ENCODE measurements at regions not wholly inside any gene's neighbourhood (a gene's known extent, or its start where the extent isn't known, plus 50 kb on each side); places are given as distances from the start of the nearest gene placed in this dataset.
"Not testable (repeated sequence)": the region's sequence is repeated elsewhere in the genome, so short reads cannot be mapped to it uniquely, and the experiment has no call there.

DNA sequence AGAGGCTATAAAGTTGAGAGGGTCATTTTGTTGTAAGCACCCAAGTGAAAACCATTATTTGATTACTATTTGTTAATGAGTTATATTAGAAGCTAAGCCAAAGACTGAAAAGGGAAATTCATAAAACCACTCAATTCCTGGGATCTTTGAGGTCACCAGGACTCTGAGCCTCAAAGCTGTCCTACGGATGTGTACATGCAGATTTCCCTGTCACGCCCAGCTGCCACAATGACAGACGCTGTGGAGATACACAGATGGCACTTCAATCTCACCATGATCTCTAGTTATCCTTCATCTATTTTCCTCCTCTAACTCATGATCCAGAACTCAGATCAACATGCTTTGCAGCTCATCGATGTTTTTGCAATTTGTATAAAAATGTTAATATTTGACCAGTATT lies 403.5 kb upstream of the MIR17HG start:
- no peak overlapping the region for H3K27ac ChIP-seq (ENCODE audit: low read depth)
- no peak overlapping the region for H3K4me2 ChIP-seq
- no peak overlapping the region for H3K4me3 ChIP-seq
- H3K4me1 ChIP-seq (ENCODE audit: insufficient read depth) = no peaks in the 10 kb centered on the region
- H3K36me3 ChIP-seq (ENCODE audit: insufficient read depth) = no peaks in the 10 kb centered on the region
- no peaks in the 10 kb centered on the region for H3K79me2 ChIP-seq (replicated peaks; ENCODE audit: insufficient read depth)
- Mint-ChIP-seq H3K27me3 (ENCODE audit: insufficient read depth, low read depth, poor library complexity) (no peaks in the 10 kb centered on the region), H3K27ac (no peak overlapping the region), H3K9me3 (no peaks in the 10 kb centered on the region), H3K36me3 (ENCODE audit: low read depth) (no peaks in the 10 kb centered on the region), H3K4me1 (no peaks in the 10 kb centered on the region), H3K4me3 (no peak overlapping the region)
- DNase-seq (ENCODE audit: low spot score) = no peak
- H2AFZ ChIP-seq = no peak overlapping the region
- H3K27me3 ChIP-seq (ENCODE audit: insufficient read depth) = no peaks in the 10 kb centered on the region
- no peak for ATAC-seq
- no peaks in the 10 kb centered on the region for H4K20me1 ChIP-seq (replicated peaks; ENCODE audit: insufficient read depth)
- no peaks in the 10 kb centered on the region for H3F3A ChIP-seq (replicated peaks; ENCODE audit: low read depth)
- TF ChIP-seq, protein P1, sequence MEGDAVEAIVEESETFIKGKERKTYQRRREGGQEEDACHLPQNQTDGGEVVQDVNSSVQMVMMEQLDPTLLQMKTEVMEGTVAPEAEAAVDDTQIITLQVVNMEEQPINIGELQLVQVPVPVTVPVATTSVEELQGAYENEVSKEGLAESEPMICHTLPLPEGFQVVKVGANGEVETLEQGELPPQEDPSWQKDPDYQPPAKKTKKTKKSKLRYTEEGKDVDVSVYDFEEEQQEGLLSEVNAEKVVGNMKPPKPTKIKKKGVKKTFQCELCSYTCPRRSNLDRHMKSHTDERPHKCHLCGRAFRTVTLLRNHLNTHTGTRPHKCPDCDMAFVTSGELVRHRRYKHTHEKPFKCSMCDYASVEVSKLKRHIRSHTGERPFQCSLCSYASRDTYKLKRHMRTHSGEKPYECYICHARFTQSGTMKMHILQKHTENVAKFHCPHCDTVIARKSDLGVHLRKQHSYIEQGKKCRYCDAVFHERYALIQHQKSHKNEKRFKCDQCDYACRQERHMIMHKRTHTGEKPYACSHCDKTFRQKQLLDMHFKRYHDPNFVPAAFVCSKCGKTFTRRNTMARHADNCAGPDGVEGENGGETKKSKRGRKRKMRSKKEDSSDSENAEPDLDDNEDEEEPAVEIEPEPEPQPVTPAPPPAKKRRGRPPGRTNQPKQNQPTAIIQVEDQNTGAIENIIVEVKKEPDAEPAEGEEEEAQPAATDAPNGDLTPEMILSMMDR (conservative IDR thresholded peaks at IDR 0.05; ENCODE audit: low read depth in 2 of 2) = no peak
- TF ChIP-seq CREB1 (CRISPR knock-in tag; IDR thresholded peaks at IDR 0.05; ENCODE audit: low read depth) (no peak), JUNB (IDR thresholded peaks at IDR 0.05; ENCODE audit: unreplicated experiment) (no peak), ZNF331 (CRISPR knock-in tag; IDR thresholded peaks at IDR 0.05; ENCODE audit: low read depth) (no peak), EZH2 (IDR thresholded peaks at IDR 0.05; ENCODE audit: low read depth, unreplicated experiment) (no peak), ZNF114 (CRISPR knock-in tag; IDR thresholded peaks at IDR 0.05) (no peak), POLR2AphosphoS5 (IDR thresholded peaks at IDR 0.05; ENCODE audit: low read depth) (no peak), NANOG (IDR thresholded peaks at IDR 0.05; ENCODE audit: borderline replicate concordance) (no peak)
- TF ChIP-seq, protein P2, sequence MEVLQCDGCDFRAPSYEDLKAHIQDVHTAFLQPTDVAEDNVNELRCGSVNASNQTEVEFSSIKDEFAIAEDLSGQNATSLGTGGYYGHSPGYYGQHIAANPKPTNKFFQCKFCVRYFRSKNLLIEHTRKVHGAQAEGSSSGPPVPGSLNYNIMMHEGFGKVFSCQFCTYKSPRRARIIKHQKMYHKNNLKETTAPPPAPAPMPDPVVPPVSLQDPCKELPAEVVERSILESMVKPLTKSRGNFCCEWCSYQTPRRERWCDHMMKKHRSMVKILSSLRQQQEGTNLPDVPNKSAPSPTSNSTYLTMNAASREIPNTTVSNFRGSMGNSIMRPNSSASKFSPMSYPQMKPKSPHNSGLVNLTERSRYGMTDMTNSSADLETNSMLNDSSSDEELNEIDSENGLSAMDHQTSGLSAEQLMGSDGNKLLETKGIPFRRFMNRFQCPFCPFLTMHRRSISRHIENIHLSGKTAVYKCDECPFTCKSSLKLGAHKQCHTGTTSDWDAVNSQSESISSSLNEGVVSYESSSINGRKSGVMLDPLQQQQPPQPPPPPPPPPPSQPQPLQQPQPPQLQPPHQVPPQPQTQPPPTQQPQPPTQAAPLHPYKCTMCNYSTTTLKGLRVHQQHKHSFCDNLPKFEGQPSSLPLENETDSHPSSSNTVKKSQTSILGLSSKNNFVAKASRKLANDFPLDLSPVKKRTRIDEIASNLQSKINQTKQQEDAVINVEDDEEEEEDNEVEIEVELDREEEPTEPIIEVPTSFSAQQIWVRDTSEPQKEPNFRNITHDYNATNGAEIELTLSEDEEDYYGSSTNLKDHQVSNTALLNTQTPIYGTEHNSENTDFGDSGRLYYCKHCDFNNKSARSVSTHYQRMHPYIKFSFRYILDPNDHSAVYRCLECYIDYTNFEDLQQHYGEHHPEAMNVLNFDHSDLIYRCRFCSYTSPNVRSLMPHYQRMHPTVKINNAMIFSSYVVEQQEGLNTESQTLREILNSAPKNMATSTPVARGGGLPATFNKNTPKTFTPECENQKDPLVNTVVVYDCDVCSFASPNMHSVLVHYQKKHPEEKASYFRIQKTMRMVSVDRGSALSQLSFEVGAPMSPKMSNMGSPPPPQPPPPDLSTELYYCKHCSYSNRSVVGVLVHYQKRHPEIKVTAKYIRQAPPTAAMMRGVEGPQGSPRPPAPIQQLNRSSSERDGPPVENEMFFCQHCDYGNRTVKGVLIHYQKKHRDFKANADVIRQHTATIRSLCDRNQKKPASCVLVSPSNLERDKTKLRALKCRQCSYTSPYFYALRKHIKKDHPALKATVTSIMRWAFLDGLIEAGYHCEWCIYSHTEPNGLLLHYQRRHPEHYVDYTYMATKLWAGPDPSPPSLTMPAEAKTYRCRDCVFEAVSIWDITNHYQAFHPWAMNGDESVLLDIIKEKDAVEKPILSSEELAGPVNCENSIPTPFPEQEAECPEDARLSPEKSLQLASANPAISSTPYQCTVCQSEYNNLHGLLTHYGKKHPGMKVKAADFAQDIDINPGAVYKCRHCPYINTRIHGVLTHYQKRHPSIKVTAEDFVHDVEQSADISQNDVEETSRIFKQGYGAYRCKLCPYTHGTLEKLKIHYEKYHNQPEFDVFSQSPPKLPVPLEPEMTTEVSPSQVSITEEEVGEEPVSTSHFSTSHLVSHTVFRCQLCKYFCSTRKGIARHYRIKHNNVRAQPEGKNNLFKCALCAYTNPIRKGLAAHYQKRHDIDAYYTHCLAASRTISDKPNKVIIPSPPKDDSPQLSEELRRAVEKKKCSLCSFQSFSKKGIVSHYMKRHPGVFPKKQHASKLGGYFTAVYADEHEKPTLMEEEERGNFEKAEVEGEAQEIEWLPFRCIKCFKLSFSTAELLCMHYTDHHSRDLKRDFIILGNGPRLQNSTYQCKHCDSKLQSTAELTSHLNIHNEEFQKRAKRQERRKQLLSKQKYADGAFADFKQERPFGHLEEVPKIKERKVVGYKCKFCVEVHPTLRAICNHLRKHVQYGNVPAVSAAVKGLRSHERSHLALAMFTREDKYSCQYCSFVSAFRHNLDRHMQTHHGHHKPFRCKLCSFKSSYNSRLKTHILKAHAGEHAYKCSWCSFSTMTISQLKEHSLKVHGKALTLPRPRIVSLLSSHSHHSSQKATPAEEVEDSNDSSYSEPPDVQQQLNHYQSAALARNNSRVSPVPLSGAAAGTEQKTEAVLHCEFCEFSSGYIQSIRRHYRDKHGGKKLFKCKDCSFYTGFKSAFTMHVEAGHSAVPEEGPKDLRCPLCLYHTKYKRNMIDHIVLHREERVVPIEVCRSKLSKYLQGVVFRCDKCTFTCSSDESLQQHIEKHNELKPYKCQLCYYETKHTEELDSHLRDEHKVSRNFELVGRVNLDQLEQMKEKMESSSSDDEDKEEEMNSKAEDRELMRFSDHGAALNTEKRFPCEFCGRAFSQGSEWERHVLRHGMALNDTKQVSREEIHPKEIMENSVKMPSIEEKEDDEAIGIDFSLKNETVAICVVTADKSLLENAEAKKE (CRISPR knock-in tag; IDR thresholded peaks at IDR 0.05) = no peak
- TF ChIP-seq, protein P3, sequence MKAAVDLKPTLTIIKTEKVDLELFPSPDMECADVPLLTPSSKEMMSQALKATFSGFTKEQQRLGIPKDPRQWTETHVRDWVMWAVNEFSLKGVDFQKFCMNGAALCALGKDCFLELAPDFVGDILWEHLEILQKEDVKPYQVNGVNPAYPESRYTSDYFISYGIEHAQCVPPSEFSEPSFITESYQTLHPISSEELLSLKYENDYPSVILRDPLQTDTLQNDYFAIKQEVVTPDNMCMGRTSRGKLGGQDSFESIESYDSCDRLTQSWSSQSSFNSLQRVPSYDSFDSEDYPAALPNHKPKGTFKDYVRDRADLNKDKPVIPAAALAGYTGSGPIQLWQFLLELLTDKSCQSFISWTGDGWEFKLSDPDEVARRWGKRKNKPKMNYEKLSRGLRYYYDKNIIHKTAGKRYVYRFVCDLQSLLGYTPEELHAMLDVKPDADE (IDR thresholded peaks at IDR 0.05) = no peak
- H3K9me2 ChIP-seq (ENCODE audit: insufficient read depth) = 0 out of 2 replicates have a peak, but pooled peaks cover 4% of the 10 kb centered on the region

DNA sequence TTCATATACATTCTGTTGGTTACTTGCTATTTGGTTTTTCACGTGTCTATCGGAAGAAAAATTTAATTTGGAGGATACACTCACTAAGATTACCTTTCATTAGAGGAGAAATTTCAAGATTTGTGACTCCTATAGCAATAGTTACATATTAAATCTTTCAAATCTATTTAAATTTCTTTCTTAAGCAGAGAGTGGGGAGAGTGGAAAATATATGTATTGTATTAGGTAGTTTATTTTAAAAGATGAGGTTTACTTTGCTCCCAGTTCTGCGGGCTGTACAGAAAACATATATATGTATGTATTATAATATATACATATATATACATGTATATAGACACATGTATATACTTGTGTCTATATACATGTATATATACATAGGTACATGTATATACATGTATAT lies 402.3 kb upstream of the MIR17HG start:
- H3K9me3 Mint-ChIP-seq; H4K20me1 ChIP-seq (replicated peaks; ENCODE audit: insufficient read depth); H3K36me3 Mint-ChIP-seq (ENCODE audit: low read depth); H3K4me1 ChIP-seq (ENCODE audit: insufficient read depth); H3K4me1 Mint-ChIP-seq; H3K36me3 ChIP-seq (ENCODE audit: insufficient read depth); H3K27me3 ChIP-seq (ENCODE audit: insufficient read depth); H3K27me3 Mint-ChIP-seq (ENCODE audit: insufficient read depth, low read depth, poor library complexity); H3K9me2 ChIP-seq (ENCODE audit: insufficient read depth); H3K4me2 ChIP-seq; H3K79me2 ChIP-seq (replicated peaks; ENCODE audit: insufficient read depth); H3K27ac ChIP-seq (ENCODE audit: low read depth); H3K27ac Mint-ChIP-seq; H3K4me3 ChIP-seq; H2AFZ ChIP-seq; H3F3A ChIP-seq (replicated peaks; ENCODE audit: low read depth); DNase-seq (ENCODE audit: low spot score); H3K4me3 Mint-ChIP-seq; ATAC-seq: not testable (repeated sequence)

DNA sequence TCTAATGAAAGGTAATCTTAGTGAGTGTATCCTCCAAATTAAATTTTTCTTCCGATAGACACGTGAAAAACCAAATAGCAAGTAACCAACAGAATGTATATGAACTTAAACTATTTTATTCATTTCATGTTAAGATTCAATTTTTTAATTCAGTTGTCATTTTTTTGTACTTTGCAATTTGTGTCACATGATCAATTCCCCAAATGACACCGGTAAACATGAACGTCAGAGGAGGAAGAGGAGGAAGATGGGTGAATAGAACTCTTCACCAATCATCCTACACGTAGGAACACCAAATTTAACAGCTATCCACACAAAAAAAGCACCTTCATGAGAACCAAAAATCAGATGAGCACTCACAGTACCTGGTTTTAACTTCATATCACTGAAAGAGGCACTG lies 401.4 kb upstream of the MIR17HG start:
- not testable (repeated sequence) for H3K27ac Mint-ChIP-seq, H3K4me1 Mint-ChIP-seq

More for the DNA sequence above, 401.4 kb upstream of the MIR17HG start:
- not testable (repeated sequence) for H3K9me2 ChIP-seq (ENCODE audit: insufficient read depth); H3F3A ChIP-seq (replicated peaks; ENCODE audit: low read depth); H3K36me3 ChIP-seq (ENCODE audit: insufficient read depth); H3K79me2 ChIP-seq (replicated peaks; ENCODE audit: insufficient read depth); H3K4me1 ChIP-seq (ENCODE audit: insufficient read depth); DNase-seq (ENCODE audit: low spot score); H3K4me2 ChIP-seq; ATAC-seq; H3K9me3 Mint-ChIP-seq; H3K4me3 Mint-ChIP-seq; H3K27me3 ChIP-seq (ENCODE audit: insufficient read depth); H3K4me3 ChIP-seq; H4K20me1 ChIP-seq (replicated peaks; ENCODE audit: insufficient read depth); H3K36me3 Mint-ChIP-seq (ENCODE audit: low read depth); H3K27ac ChIP-seq (ENCODE audit: low read depth); H2AFZ ChIP-seq; H3K27me3 Mint-ChIP-seq (ENCODE audit: insufficient read depth, low read depth, poor library complexity)

Data from GM23338 (cell line).